GM23338 (cell line): ENCODE measurements at regions not wholly inside any gene's neighbourhood (a gene's known extent, or its start where the extent isn't known, plus 50 kb on each side); places are given as distances from the start of the nearest gene placed in this dataset.

Experiments used
- ATAC-seq: fragments of 200-7000 bp; cut with Tn5 transposase; 3 replicates; pipeline ENCODE4 v1.9.1; 2020
- DNase-seq: peaks from one replicate; pipeline ENCODE4 v3.0.0-alpha.2; 2015; ENCODE audit warnings: low spot score
- H2AFZ ChIP-seq: fragments of 200-600 bp; sonication (generic); 2 replicates; pipeline ENCODE4 v1.8.0; 2016; ENCODE audit warnings: antibody characterized with exemption, mild to moderate bottlenecking, moderate library complexity
- H3F3A ChIP-seq: fragments of 200-600 bp; sonication (generic); replicated peaks from 2 replicates; pipeline ENCODE4 v1.8.0; 2017; ENCODE audit warnings: antibody characterized with exemption, mixed run types, low read depth
- H3K27ac ChIP-seq: fragments of 200-600 bp; sonication (generic); 2 replicates; pipeline ENCODE4 v1.6.1; 2016; ENCODE audit warnings: low read depth
- H3K27me3 ChIP-seq: fragments of 200-600 bp; sonication (generic); 2 replicates; pipeline ENCODE4 v1.8.0; 2016; ENCODE audit warnings: mild to moderate bottlenecking, mixed run types, moderate library complexity; ENCODE audit not compliant: insufficient read depth
- H3K36me3 ChIP-seq: fragments of 200-600 bp; sonication (generic); 2 replicates; pipeline ENCODE4 v1.8.0; 2016; ENCODE audit warnings: mild to moderate bottlenecking; ENCODE audit not compliant: insufficient read depth
- H3K4me1 ChIP-seq: fragments of 200-600 bp; sonication (generic); 2 replicates; pipeline ENCODE4 v1.8.0; 2016; ENCODE audit warnings: mild to moderate bottlenecking, moderate library complexity; ENCODE audit not compliant: insufficient read depth
- H3K4me2 ChIP-seq: fragments of 200-600 bp; sonication (generic); 2 replicates; pipeline ENCODE4 v1.7.1; 2017; ENCODE audit warnings: mixed run types
- H3K4me3 ChIP-seq: fragments of 200-600 bp; sonication (generic); 2 replicates; pipeline ENCODE4 v1.6.1; 2016; ENCODE audit warnings: mixed run types
- H3K79me2 ChIP-seq: fragments of 200-600 bp; sonication (generic); replicated peaks from 2 replicates; pipeline ENCODE4 v1.8.0; 2017; ENCODE audit warnings: mild to moderate bottlenecking; ENCODE audit not compliant: insufficient read depth
- H3K9me2 ChIP-seq: fragments of 200-600 bp; sonication (generic); 2 replicates; pipeline ENCODE4 v1.8.0; 2017; ENCODE audit not compliant: insufficient read depth
- H4K20me1 ChIP-seq: fragments of 200-600 bp; sonication (generic); replicated peaks from 2 replicates; pipeline ENCODE4 v1.8.0; 2017; ENCODE audit warnings: mild to moderate bottlenecking; ENCODE audit not compliant: insufficient read depth
- H3K27ac Mint-ChIP-seq: 2 replicates; pipeline ENCODE4 v1.8.0; 2020; ENCODE audit warnings: inconsistent platforms, mild to moderate bottlenecking, moderate library complexity, mixed read lengths
- H3K27me3 Mint-ChIP-seq: 3 replicates; pipeline ENCODE4 v1.8.0; 2022; ENCODE audit warnings: low read depth, mild to moderate bottlenecking, moderate library complexity, mixed read lengths, inconsistent platforms; ENCODE audit not compliant: insufficient read depth, poor library complexity
- H3K36me3 Mint-ChIP-seq: 3 replicates; pipeline ENCODE4 v1.8.0; 2021; ENCODE audit warnings: low read depth, mild to moderate bottlenecking, inconsistent platforms, moderate library complexity, mixed read lengths
- H3K4me1 Mint-ChIP-seq: 3 replicates; pipeline ENCODE4 v1.8.0; 2020; ENCODE audit warnings: mild to moderate bottlenecking, inconsistent platforms, mixed read lengths
- H3K4me3 Mint-ChIP-seq: 3 replicates; pipeline ENCODE4 v1.8.0; 2021; ENCODE audit warnings: moderate library complexity, mild to moderate bottlenecking, inconsistent platforms, mixed read lengths
- H3K9me3 Mint-ChIP-seq: 3 replicates; pipeline ENCODE4 v1.8.0; 2020; ENCODE audit warnings: moderate library complexity, mild to moderate bottlenecking, inconsistent platforms, mixed read lengths
- CREB1 ChIP-seq: fragments of 250-450 bp; sonication (Bioruptor Pico); IDR thresholded peaks from 2 replicates; pipeline ENCODE4 v1.5.0; 2020; ENCODE audit warnings: low read depth, mild to moderate bottlenecking, moderate library complexity
- EZH2 ChIP-seq: fragments of 200-600 bp; sonication (generic); IDR thresholded peaks from one replicate; pipeline ENCODE4 v1.8.0; 2017; ENCODE audit warnings: antibody characterized with exemption, mild to moderate bottlenecking, low read depth; ENCODE audit not compliant: unreplicated experiment
- EZH2phosphoT487 ChIP-seq: fragments of 200-600 bp; sonication (generic); IDR thresholded peaks from one replicate; pipeline ENCODE4 v1.8.1; 2018; ENCODE audit warnings: antibody characterized with exemption; ENCODE audit not compliant: unreplicated experiment
- JUNB ChIP-seq: IDR thresholded peaks from one replicate; pipeline ENCODE4 v1.6.1; 2016; ENCODE audit warnings: antibody characterized with exemption; ENCODE audit not compliant: unreplicated experiment
- NANOG ChIP-seq: IDR thresholded peaks from 2 replicates; pipeline ENCODE4 v1.6.1; 2016; ENCODE audit warnings: antibody characterized with exemption, borderline replicate concordance
- POLR2AphosphoS5 ChIP-seq: IDR thresholded peaks from 2 replicates; pipeline ENCODE4 v1.6.1; 2016; ENCODE audit warnings: antibody characterized with exemption, low read depth
- ZNF114 ChIP-seq: fragments of 250-450 bp; sonication (Bioruptor Pico); IDR thresholded peaks from 2 replicates; pipeline ENCODE4 v1.5.0; 2020; ENCODE audit warnings: mild to moderate bottlenecking, moderate library complexity
- ZNF331 ChIP-seq: fragments of 250-450 bp; sonication (Bioruptor Pico); IDR thresholded peaks from 2 replicates; pipeline ENCODE4 v1.5.0; 2020; ENCODE audit warnings: low read depth, mild to moderate bottlenecking, moderate library complexity
- TF ChIP-seq, protein P1 (sequence below), 2 experiments: fragments of 200-600 bp in 1 of 2; sonication (generic) in 1 of 2; conservative IDR thresholded peaks; 2 replicates each; pipeline versions ENCODE4 v1.5.1 to v1.6.1; 2016 to 2017; ENCODE audit warnings: antibody characterized with exemption in 2 of 2, low read depth in 2 of 2, mild to moderate bottlenecking in 2 of 2, moderate library complexity in 1 of 2
- TF ChIP-seq, protein P2 (sequence below): IDR thresholded peaks from 2 replicates; pipeline ENCODE4 v1.6.1; 2016; ENCODE audit warnings: antibody characterized with exemption
- TF ChIP-seq, protein P3 (sequence below): fragments of 250-450 bp; sonication (Bioruptor Pico); IDR thresholded peaks from 2 replicates; pipeline ENCODE4 v1.5.0; 2020; ENCODE audit warnings: mild to moderate bottlenecking, moderate library complexity

DNA sequence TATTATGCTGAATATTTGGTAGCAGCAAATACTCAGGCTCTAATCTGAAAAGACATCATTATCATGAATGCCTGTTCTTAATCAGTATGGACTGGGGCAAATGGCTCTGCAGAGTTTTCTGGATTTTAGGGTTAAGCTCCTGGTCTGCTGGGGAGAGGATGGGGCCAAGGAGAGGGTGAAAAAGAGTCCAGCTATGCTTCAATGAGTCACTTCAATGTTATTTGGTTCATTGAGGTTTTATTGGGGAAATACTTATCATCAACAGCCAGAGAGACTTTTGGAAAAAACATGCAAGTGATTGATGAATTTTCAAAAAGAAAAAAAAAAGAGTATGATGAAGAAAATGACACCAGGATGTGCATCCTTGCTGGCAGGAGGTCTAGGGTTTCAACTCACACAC, 278.3 kb downstream of the UQCRFS1 start:
- H3K27ac ChIP-seq = no peak overlapping the region
- H3K36me3 ChIP-seq = no peaks in the 10 kb centered on the region
- H3K36me3 Mint-ChIP-seq = no peaks in the 10 kb centered on the region
- H3F3A ChIP-seq = no peaks in the 10 kb centered on the region
- H3K9me3 Mint-ChIP-seq = peaks cover 4% of the 10 kb centered on the region; the same call in 2 of the 3 replicates
- no peak overlapping the region for H3K27ac Mint-ChIP-seq
- DNase-seq (no peak), ATAC-seq (no peak)
- H3K4me3 Mint-ChIP-seq = no peak overlapping the region
- no peaks in the 10 kb centered on the region for H4K20me1 ChIP-seq
- H3K27me3 Mint-ChIP-seq = peaks cover 3% of the 10 kb centered on the region
- no peaks in the 10 kb centered on the region for H3K4me1 Mint-ChIP-seq
- H3K79me2 ChIP-seq = no peaks in the 10 kb centered on the region
- H3K4me1 ChIP-seq = no peaks in the 10 kb centered on the region
- TF ChIP-seq ZNF331 (CRISPR knock-in tag) = no peak
- TF ChIP-seq, protein P1, sequence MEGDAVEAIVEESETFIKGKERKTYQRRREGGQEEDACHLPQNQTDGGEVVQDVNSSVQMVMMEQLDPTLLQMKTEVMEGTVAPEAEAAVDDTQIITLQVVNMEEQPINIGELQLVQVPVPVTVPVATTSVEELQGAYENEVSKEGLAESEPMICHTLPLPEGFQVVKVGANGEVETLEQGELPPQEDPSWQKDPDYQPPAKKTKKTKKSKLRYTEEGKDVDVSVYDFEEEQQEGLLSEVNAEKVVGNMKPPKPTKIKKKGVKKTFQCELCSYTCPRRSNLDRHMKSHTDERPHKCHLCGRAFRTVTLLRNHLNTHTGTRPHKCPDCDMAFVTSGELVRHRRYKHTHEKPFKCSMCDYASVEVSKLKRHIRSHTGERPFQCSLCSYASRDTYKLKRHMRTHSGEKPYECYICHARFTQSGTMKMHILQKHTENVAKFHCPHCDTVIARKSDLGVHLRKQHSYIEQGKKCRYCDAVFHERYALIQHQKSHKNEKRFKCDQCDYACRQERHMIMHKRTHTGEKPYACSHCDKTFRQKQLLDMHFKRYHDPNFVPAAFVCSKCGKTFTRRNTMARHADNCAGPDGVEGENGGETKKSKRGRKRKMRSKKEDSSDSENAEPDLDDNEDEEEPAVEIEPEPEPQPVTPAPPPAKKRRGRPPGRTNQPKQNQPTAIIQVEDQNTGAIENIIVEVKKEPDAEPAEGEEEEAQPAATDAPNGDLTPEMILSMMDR (conservative IDR thresholded peaks at IDR 0.05; ENCODE audit: low read depth in 2 of 2) = no peak
- TF ChIP-seq ZNF114 (CRISPR knock-in tag) = no peak
- no peak for TF ChIP-seq POLR2AphosphoS5
- no peak for TF ChIP-seq JUNB
- no peak for TF ChIP-seq CREB1 (CRISPR knock-in tag)
- TF ChIP-seq, protein P2, sequence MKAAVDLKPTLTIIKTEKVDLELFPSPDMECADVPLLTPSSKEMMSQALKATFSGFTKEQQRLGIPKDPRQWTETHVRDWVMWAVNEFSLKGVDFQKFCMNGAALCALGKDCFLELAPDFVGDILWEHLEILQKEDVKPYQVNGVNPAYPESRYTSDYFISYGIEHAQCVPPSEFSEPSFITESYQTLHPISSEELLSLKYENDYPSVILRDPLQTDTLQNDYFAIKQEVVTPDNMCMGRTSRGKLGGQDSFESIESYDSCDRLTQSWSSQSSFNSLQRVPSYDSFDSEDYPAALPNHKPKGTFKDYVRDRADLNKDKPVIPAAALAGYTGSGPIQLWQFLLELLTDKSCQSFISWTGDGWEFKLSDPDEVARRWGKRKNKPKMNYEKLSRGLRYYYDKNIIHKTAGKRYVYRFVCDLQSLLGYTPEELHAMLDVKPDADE = no peak
- no peak for TF ChIP-seq EZH2phosphoT487
- TF ChIP-seq, protein P3, sequence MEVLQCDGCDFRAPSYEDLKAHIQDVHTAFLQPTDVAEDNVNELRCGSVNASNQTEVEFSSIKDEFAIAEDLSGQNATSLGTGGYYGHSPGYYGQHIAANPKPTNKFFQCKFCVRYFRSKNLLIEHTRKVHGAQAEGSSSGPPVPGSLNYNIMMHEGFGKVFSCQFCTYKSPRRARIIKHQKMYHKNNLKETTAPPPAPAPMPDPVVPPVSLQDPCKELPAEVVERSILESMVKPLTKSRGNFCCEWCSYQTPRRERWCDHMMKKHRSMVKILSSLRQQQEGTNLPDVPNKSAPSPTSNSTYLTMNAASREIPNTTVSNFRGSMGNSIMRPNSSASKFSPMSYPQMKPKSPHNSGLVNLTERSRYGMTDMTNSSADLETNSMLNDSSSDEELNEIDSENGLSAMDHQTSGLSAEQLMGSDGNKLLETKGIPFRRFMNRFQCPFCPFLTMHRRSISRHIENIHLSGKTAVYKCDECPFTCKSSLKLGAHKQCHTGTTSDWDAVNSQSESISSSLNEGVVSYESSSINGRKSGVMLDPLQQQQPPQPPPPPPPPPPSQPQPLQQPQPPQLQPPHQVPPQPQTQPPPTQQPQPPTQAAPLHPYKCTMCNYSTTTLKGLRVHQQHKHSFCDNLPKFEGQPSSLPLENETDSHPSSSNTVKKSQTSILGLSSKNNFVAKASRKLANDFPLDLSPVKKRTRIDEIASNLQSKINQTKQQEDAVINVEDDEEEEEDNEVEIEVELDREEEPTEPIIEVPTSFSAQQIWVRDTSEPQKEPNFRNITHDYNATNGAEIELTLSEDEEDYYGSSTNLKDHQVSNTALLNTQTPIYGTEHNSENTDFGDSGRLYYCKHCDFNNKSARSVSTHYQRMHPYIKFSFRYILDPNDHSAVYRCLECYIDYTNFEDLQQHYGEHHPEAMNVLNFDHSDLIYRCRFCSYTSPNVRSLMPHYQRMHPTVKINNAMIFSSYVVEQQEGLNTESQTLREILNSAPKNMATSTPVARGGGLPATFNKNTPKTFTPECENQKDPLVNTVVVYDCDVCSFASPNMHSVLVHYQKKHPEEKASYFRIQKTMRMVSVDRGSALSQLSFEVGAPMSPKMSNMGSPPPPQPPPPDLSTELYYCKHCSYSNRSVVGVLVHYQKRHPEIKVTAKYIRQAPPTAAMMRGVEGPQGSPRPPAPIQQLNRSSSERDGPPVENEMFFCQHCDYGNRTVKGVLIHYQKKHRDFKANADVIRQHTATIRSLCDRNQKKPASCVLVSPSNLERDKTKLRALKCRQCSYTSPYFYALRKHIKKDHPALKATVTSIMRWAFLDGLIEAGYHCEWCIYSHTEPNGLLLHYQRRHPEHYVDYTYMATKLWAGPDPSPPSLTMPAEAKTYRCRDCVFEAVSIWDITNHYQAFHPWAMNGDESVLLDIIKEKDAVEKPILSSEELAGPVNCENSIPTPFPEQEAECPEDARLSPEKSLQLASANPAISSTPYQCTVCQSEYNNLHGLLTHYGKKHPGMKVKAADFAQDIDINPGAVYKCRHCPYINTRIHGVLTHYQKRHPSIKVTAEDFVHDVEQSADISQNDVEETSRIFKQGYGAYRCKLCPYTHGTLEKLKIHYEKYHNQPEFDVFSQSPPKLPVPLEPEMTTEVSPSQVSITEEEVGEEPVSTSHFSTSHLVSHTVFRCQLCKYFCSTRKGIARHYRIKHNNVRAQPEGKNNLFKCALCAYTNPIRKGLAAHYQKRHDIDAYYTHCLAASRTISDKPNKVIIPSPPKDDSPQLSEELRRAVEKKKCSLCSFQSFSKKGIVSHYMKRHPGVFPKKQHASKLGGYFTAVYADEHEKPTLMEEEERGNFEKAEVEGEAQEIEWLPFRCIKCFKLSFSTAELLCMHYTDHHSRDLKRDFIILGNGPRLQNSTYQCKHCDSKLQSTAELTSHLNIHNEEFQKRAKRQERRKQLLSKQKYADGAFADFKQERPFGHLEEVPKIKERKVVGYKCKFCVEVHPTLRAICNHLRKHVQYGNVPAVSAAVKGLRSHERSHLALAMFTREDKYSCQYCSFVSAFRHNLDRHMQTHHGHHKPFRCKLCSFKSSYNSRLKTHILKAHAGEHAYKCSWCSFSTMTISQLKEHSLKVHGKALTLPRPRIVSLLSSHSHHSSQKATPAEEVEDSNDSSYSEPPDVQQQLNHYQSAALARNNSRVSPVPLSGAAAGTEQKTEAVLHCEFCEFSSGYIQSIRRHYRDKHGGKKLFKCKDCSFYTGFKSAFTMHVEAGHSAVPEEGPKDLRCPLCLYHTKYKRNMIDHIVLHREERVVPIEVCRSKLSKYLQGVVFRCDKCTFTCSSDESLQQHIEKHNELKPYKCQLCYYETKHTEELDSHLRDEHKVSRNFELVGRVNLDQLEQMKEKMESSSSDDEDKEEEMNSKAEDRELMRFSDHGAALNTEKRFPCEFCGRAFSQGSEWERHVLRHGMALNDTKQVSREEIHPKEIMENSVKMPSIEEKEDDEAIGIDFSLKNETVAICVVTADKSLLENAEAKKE (CRISPR knock-in tag) = no peak
- TF ChIP-seq NANOG = no peak
- no peak for TF ChIP-seq EZH2
- no peak overlapping the region for H3K4me3 ChIP-seq
- H3K27me3 ChIP-seq = no peaks in the 10 kb centered on the region
- no peak overlapping the region for H3K4me2 ChIP-seq
- H2AFZ ChIP-seq = 0 out of 2 replicates have a peak overlapping the region, but pooled peaks have one; percentile 72
- peaks cover 16% of the 10 kb centered on the region for H3K9me2 ChIP-seq
